Lung (tissue), 11 donors: ENCODE measurements at regions not wholly inside any gene's neighbourhood (a gene's known extent, or its start where the extent isn't known, plus 50 kb on each side); places are given as distances from the start of the nearest gene placed in this dataset.

ENCODE experiments used
- ATAC-seq: fragments of 200-7000 bp; cut with Tn5 transposase; one replicate; pipeline ENCODE4 v1.9.1; 2020; ENCODE audit warnings: moderate number of reproducible peaks; ENCODE audit not compliant: insufficient read depth, low FRiP score
- DNase-seq, 3 donors: peaks; one replicate each; pipeline ENCODE4 v3.0.0-alpha.2; 2013 to 2017
- H3K27ac ChIP-seq, 2 donors: one replicate each; pipeline ENCODE4 v1.5.1; 2013; ENCODE audit warnings: mild to moderate bottlenecking in 2 of 2, moderate library complexity in 2 of 2, control low read depth in 1 of 2, inconsistent platforms in 1 of 2, low read depth in 1 of 2, low read length in 1 of 2
- H3K27me3 ChIP-seq, 3 donors: one replicate each; pipeline ENCODE4 v1.5.1; 2013; ENCODE audit warnings: low read length in 2 of 3; ENCODE audit not compliant: control insufficient read depth in 3 of 3, insufficient read depth in 3 of 3
- H3K36me3 ChIP-seq, 4 donors: one replicate each; pipeline ENCODE4 v1.5.1; 2013; ENCODE audit warnings: low read length in 4 of 4, mild to moderate bottlenecking in 1 of 4, moderate library complexity in 1 of 4; ENCODE audit not compliant: control insufficient read depth in 4 of 4, insufficient read depth in 4 of 4
- H3K4me1 ChIP-seq, 5 donors: one replicate each; pipeline ENCODE4 v1.5.1; 2013; ENCODE audit warnings: low read length in 5 of 5, mild to moderate bottlenecking in 2 of 5, moderate library complexity in 1 of 5; ENCODE audit not compliant: control insufficient read depth in 5 of 5, insufficient read depth in 5 of 5
- H3K4me3 ChIP-seq: one replicate; pipeline ENCODE4 v1.5.1; 2013; ENCODE audit warnings: mild to moderate bottlenecking, control low read depth, moderate library complexity
- H3K9ac ChIP-seq, 2 donors: one replicate each; pipeline ENCODE4 v1.5.1; 2013; ENCODE audit warnings: low read length in 2 of 2, control low read depth in 1 of 2; ENCODE audit not compliant: insufficient read depth in 1 of 2
- H3K9me3 ChIP-seq, 4 donors: one replicate each; pipeline ENCODE4 v1.5.1; 2013; ENCODE audit warnings: low read length in 3 of 4, mild to moderate bottlenecking in 1 of 4, moderate library complexity in 1 of 4; ENCODE audit not compliant: control insufficient read depth in 4 of 4, insufficient read depth in 3 of 4
- CTCF ChIP-seq: IDR thresholded peaks from 2 replicates; pipeline ENCODE4 v1.5.1; 2012; ENCODE audit warnings: mild to moderate bottlenecking; ENCODE audit errors: control extremely low read depth, extremely low read depth
- WGBS, 2 donors: extraction: QIAGEN DNeasy Blood & Tissue Kit; methylation state at CpG; one replicate each; pipeline ENCODE4 v1.1.7; 2013; 5-methylcytosine and 5-hydroxymethylcytosine counted together
- donor health status: control.
- donor health status: control.
- donor health status: Bipolar disorder and iron deficiency.
- donor health status: healthy.
- donor health status: DM: yes; HTN: yes; CAD: no.

DNA sequence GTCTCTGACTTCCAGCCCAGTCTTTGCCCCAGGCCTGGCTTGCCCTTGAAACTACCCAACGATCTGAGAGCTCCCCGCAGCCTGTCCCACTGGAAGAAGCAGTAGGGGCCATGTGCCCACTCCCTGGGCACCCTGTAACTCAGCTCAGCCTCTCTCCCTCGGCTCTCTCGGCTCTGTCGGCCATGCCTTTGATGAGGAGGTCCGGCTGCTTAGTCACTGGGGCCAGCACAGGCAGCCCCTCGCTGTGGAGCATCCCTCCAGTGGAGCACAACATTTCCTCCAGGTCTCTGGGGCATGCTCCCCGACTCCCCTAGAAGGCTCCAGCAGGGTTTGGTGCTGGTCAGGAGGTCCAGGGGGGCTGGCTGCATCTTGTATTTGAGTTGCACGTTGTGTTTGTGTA is 83.3 kb upstream of the DISP3 start:
- Histone ChIP-seq H3K4me1 (no peaks in the 10 kb centered on the region), H3K27ac (no peak overlapping the region), H3K9me3 (peaks cover 0 to 5% (median 0%) of the 10 kb centered on the region in 4 donors), H3K27me3 (peaks cover 0 to 17% (median 0%) of the 10 kb centered on the region in 3 donors), H3K36me3 (no peaks in the 10 kb centered on the region), H3K4me3 (no peak overlapping the region), H3K9ac (no peak overlapping the region)
- no peak for TF ChIP-seq CTCF
- DNase-seq (no peak), ATAC-seq (no peak)
- 75 to 81% methylated on average over 9 of the region's 9 CpGs for WGBS, 2 donors

GRCh38 chr1:11397151-11397901 is 81.6 kb upstream of the DISP3 start:
- Histone ChIP-seq H3K4me1 (no peaks in the 10 kb centered on the region), H3K27ac (no peak overlapping the region), H3K9ac (no peak overlapping the region), H3K4me3 (no peak overlapping the region), H3K36me3 (no peaks in the 10 kb centered on the region), H3K9me3 (peaks cover 0 to 5% (median 0%) of the 10 kb centered on the region in 4 donors), H3K27me3 (peaks cover 0 to 8% (median 0%) of the 10 kb centered on the region in 3 donors)
- WGBS, 2 donors: 65 to 77% methylated on average over 16 of the region's 16 CpGs
- no peak for TF ChIP-seq CTCF
- no peak for ATAC-seq
- DNase-seq: no peak

DNA sequence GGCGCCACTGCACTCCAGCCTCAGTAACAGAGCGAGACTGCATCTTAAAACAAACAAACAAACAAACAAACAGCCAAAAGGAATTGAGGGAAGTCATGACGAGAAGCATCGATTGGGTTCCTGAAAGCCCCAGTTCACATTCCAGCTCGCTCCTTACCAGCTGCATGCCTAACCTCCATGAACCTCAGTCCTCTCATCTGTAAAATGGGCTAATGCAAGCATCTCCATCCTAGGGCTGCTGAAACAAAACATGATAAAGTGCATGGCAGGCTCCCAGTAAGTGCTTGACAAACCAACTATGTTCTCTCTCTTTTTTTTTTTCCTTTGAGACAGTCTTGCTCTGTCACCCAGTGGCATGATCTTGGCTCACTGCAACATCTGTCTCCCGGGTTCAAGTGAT is 79.7 kb upstream of the DISP3 start:
- H3K27me3 ChIP-seq: peaks cover 0 to 8% (median 0%) of the 10 kb centered on the region in 3 donors
- ATAC-seq: no peak
- no peak overlapping the region for H3K27ac ChIP-seq
- 89 to 91% methylated on average over 6 of the region's 6 CpGs for WGBS, 2 donors
- no peak for TF ChIP-seq CTCF
- no peak overlapping the region for H3K9ac ChIP-seq
- no peak for DNase-seq
- no peaks in the 10 kb centered on the region for H3K4me1 ChIP-seq
- no peaks in the 10 kb centered on the region for H3K36me3 ChIP-seq
- peaks cover 0 to 3% (median 0%) of the 10 kb centered on the region in 4 donors for H3K9me3 ChIP-seq
- H3K4me3 ChIP-seq: no peak overlapping the region

DNA sequence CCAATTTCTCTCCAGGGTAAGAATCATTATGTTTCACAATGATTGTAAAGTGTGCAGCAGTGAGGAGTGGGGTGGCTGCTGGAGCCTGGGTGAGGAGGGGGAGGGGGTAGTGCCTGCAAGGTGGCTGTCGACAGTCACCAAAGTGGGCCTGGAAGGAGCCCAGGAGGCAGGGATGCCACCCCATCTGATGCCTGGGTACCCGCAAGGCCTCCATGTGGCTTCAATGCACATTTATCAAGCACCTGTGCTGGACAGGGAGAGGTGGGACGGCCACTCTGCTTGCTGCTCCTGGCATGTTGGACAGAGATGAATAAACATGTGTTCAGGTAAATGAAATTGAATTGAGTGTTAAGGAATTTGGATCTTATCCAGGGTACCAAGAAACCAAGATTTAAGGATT is 78.8 kb upstream of the DISP3 start:
- Histone ChIP-seq H3K4me1 (no peaks in the 10 kb centered on the region), H3K9me3 (peaks cover 0 to 3% (median 0%) of the 10 kb centered on the region in 4 donors), H3K9ac (no peak overlapping the region), H3K4me3 (no peak overlapping the region), H3K36me3 (no peaks in the 10 kb centered on the region), H3K27ac (no peak overlapping the region), H3K27me3 (peaks cover 0 to 8% (median 0%) of the 10 kb centered on the region in 3 donors)
- TF ChIP-seq CTCF: no peak
- ATAC-seq (no peak), DNase-seq (no peak)
- 68 to 87% methylated on average over 3 of the region's 3 CpGs for WGBS, 2 donors
